Femur (tissue), 1 donor: ENCODE measurements at regions not wholly inside any gene's neighbourhood (a gene's known extent, or its start where the extent isn't known, plus 50 kb on each side); places are given as distances from the start of the nearest gene placed in this dataset.

Source experiments
- DNase-seq: peaks from one replicate; pipeline ENCODE4 v3.0.0-alpha.2; 2017

DNA sequence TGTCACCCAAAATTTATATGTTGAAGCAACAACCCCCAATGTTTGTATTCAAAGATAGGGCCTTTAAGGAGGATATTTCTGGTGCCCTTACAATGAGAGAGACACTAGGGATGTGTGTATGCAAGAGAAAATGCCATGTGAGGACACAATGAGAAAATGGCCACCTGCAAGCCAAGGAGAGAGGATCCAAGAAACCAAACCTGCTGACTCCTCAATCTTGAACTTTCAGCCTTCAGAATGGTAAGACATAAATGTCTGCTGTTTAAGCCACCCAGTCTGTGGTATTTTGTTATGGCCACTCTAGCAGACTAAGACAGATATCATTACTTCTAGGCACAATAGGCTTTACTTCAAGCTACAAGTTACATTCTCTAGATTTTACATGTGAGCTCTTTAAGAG is 1145.1 kb upstream of the MAP3K7 start:
- no peak for DNase-seq

DNA sequence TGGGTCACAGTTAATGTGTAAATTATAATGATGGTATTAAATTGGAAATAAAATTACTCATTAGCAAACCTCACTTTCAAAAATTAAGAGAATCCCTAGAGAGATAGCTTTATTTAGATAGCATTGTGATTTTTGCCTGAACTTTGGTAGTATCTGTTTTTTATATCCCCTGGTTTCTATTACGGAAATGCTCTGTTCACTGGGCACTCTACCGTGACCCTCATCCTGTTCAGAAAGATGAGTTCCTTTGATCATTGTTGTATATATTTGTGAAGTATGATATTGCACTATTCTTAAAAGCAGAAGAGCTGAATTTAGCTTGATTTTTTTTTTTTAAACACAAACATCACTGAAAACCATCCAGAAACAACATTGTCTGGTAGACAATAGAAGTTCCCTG is 1143.8 kb upstream of the MAP3K7 start:
- DNase-seq, result no peak

DNA sequence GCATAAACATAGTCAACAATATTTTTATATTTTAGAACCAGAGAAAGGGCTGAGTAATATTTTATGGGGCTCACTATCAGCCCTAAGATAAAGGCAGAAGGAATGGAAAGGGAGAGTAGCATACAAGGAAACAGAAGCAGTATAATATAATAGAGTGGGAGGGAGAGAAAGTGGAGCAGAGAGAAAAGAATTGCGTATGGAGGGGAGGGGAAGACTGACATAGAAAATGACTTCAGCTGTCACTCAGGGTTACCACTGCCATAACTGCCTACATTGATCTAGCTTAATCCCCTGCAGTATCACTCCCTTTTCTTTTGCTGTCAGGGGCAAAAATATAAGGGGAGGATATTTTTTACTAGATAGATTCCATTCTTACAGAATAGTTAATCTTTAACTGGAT is 1133.5 kb upstream of the MAP3K7 start:
- no peak for DNase-seq

DNA sequence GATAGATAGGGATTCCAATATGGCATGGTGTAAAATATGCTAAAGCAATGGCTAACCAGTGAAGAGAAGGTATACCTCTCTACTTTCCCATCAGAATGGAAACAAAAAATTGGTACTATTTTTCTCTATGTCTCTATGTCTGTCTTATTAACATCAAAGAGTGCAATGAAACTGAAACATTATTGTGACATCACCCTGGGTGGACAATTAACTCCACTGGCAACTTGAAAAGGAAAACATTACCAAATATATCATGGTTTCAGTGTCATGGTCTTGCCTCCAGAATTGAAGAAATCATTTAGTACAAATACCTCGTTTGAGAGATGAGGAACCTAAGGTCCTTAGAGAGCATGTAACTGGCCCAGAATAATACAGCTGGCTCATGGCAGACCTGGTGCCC is 1132.5 kb upstream of the MAP3K7 start:
- no peak for DNase-seq

DNA sequence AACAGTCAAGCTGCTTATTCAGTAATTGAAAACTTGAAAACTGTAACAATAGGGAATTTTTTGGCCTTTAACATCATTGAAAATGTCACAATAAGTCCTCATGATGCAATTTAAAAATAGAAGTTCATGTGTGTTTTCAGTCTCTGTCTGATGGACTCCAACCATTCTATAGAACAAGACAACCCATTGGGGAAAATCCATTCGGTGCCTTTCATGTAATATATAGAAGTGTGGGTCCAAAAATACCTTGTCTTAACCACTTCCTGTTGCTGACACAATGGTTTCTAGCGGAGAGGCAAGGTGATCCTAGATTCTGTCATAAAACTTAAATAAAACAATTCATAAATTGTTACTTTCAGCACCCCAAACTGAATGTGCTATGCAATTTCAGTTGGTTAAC is 1131.3 kb upstream of the MAP3K7 start:
- DNase-seq, result no peak

DNA sequence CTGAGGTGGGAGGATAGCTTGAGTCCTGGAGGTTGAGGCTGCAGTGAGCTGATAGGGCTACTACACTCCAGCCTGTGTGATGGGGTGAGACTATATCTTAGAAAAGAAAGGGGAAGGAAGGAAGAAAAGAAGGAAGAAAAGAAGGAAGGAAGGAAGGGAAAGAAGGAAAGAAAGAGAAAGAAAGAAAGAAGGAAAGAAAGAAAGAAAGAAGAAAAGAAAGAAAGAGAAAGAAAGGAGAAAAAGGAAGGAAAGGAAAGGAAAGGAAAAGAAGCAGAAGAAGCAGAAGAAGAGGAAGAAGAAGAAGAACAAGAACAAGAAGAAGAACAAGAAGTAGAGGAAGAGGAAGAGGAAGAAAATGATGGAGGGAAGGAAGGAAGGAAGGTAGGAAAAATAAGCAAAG is 1130.2 kb upstream of the MAP3K7 start:
- no peak for DNase-seq

DNA sequence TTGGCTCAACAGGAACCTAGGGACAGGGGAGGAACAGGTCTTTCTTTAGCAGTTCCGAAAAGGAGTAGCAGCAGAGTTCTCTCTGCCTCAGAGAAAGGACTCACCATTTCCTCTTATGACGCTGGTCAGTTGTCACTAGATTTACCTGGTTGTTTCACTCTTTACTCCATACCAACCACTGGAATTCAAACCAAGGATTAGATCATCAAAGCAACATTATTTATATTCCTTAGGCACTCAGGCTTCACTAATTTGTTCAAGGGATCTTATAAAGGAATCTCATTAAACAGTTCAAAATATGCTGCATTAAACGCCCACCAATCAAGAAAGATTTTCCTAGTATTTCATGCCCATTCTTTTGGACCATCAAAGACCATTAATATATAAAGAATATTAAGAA is 1129.5 kb upstream of the MAP3K7 start:
- no peak for DNase-seq

DNA sequence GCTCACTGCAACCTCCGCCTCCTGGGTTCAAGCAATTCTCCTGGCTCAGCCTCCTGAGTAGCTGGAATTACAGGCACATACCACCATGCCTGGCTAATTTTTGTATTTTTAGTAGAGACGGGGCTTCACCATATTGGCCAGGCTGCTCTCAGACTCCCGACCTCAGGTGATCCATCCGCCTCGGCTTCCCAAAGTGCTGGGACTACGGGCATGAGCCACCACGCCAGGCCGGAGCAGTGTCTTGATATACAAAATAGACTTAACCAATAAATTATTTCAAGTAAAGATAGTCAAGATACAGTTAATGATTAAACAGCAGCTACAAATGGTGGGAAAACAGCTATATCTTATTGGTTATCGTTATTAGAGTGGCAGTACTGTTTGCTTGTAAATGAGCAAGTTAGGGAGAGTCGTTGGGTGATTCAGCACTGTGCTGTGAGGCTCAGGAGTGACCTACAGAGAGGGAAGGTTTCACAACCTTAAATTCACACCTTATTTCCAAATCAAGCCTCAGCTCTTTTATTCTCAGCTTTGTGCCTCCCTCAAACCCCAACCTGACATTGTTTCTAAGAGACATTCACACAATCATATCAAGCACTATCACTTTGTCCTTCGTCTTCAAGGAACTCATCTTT is 1128.4 kb upstream of the MAP3K7 start:
- DNase-seq, result no peak

DNA sequence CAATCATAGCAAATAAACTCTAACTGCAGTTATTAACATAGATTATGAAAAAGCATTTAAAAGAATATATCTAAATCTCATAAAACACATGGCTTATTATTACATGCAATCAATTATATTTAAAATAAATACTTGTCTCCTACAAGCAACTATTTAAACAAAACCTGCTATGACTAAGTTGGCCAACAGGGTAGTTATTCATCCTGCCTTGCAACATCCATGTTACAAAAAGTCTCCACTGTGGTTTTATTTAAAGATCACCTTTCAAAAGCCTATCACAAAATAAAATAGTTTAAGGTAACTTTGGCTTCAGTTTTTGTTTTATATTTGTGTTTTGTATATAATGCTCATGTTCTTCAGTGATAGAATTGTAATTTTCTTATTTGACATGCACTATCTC is 1127.0 kb upstream of the MAP3K7 start:
- no peak for DNase-seq

DNA sequence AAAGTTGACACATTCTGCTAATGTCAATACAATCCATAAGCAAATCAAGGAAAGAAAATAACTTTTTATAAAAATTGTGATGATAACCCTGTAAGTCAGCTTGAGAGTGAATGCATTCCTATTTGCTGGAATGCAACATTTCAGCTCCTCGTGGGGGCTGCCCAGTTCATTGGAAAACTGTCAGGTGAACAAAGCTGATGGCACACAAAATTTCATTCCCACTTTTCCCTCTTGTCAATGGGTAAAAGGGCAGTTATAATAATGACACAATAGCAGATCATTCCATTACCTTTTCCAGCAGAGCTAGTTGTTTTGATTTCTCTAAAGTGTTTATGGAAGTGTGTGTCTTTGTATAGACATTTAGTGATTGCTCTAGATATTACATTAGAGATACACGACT is 1124.6 kb upstream of the MAP3K7 start:
- DNase-seq, result no peak

DNA sequence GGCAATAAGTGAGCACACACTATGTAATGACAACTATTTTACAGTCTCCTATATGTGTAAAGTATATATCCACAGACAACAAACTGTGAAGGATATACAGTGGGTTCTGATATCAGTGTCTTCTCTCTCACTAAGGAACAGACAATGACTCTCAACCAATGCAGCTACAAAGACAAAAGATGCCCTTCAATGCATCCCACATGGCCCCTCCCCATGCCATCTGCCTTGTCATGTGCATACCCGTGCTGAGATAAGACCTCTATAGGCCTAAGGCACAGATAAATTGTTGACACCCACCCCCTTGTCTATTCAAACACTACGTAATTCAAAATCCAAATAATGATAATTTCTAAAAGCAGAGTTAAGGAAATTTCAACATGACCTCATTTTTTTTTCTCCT is 1123.5 kb upstream of the MAP3K7 start:
- DNase-seq, result no peak

DNA sequence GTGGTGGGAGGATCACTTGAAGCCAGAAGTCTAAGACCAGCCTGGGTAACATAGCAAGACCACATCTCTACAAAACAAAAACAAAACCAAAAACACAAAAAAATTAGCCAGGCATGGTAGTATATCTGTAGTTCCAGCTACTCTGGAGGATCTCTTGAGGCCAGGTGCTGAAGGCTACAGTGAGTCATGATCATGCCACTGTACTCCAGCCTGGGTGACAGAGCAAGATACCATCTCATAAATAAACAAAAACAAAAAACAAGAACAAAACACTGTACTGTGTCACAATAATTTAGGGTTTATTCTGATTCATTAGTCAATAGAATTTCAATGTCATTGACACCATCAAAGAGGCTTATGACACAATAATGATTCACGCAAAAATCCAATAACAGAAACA is 1121.7 kb upstream of the MAP3K7 start:
- no peak for DNase-seq

DNA sequence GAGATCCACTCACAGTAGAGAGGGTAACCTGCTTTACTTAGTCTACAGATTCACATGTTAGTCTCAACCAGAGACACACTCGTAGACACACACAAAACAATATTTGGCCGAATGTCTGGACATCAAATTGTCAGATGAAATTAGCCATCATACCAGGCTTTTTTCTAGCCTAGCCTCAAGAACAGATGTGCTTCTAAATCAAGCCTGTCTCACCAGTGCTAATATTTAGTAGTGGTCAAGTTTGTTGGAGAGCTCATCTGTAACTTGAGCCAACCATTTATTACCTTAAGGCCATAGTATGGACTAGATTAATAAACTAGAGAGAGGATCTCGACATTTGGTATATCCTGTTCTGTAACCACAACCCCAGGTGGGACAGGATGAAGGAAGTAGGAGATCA is 1118.8 kb upstream of the MAP3K7 start:
- DNase-seq, result no peak

DNA sequence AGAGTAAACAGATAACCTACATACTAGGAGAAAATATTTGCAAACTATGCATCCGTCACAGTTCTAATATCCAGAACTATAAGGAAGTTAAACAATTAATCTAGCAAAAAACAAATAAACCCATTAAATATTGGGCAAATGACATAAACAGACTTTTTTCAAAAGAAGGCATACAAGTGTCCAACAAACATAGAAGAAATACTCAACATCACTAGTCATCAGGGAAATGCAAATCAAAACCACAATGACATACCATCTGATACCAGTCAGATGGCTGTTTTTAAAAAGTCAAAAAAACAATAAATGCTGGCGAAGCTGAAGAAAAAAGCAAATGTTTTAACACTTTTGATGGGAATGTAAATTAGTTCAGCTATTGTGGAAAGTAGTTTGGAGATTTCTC is 1117.7 kb upstream of the MAP3K7 start:
- DNase-seq, result no peak

DNA sequence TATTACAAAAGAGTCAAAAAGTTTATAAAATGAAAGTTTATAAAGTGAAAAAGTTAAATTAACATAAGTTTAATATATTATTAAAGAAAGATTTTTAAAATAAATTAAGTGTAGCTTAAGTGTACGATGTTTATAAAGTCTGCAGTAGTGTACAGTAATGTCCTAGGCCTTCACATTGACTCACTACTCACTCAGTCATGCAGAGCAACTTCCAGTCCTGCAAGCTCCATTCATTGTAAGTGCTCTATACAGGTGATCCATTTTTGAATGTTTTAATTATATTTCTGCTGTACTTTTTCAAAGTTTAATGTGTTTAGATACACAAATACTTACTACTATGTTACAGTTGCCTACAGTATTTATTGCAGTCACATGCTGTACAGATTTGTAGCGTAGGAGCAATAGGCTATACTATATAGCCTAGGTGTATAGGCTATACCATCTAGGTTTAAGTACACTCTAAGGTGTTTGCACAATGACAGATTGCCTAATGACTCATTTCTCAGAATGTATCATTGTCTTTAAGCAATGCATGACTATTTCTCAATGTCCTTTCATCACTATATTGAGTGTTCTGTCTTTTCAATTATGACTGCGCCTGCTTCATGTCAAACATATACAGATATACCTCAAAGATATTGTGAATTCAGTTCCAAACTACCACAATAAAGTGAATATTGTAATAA is 1110.3 kb upstream of the MAP3K7 start:
- DNase-seq, result no peak

DNA sequence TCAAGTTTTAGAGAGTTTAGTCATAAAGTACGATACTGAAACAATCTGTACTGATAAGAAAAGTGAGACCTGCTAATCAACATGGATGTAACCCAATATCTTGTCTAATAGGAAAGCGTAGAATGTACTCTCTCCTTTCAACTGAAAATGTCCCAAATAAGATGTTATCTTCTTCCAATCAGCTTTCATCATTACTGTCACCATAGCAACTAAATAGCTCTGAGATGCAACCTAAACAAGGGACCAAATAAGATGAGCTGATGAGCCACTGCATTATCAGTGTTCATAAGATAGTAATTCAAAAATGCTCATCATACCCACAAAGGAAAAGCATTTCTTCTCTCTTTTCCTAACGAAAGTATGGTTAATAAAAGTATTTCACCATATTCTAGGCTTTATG is 1108.3 kb upstream of the MAP3K7 start:
- no peak for DNase-seq

DNA sequence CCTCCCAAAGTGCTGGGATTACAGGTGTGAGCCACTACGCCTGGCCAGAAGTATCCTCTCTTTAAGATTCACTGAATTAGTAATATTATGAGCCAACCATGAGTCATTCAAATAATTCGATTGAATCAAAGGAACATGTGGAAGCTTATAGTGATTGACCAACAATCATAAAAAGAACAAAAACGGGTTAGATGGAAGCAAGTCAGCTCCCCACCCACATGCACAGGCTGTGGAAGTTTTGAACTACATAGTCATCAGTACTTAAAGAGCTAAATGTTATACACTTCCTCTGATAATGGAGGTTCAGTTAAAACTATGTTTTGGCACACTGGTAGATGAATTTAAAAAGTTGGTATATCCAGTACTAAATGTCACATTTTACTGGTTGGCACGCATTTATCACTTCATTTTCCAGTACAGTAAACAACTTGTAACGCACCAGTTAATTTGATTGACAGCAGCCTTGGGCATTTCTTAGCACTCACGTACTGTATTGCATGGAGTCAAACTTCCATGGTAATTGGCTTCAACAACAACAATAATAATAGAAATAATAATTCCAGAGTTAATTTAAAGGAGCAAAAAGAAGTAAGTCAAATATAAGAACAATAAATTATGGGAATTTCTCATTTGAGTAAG is 1107.3 kb upstream of the MAP3K7 start:
- DNase-seq, result no peak

DNA sequence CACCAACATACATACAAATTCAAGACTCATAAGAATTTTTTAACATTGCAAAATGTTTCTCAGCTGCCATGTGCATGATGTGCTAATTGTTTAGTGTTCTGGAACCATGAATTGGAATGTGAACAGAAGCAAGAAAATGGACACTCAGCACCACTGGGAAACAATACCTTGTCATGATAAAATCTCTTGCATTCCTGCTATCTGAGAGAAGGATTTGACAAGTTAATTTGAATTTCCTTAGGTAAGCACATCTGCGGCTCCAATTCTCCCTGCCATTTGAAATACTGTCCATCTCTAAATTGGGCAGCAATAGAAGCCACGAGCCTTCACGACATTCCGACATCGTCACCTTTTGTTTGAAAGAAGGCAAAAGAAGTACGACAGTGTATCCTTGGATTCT is 1104.6 kb upstream of the MAP3K7 start:
- no peak for DNase-seq

DNA sequence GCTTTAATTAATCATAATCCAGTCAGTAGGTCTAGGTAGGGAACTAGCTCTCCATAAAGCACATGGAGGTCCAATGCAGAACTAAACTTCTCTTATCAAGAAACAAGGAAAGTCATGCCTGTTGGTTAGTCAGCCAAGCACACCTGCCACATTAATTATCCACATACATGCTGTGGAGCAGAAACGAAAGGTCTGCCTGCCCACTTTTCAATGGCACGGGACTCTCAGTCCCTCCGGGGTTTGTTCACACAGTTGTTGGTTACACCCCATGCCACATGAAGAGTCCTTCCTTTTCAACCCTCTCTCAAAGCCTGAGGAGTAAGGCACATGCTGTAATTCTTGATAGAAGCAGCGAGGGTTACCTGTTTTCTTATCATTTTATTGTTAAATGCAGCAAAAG is 1096.4 kb upstream of the MAP3K7 start:
- no peak for DNase-seq

DNA sequence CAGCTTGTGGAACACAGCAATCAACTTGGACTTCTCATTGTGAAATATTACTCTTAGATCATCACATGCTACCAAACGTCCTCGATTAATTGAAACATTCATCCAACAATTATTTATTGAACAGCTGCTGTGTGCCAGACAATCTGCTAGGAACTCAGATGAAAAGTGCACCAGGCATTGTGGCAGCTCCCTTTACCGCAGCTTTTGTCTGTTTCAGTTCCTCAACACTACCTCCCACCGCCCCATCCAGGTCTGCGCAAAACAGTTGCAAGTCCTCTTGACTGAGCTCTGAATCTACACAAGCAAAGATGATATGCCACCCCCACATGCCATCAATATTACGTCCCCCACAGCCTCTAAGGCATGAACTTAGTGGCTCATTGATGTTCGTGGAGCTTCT is 1094.4 kb upstream of the MAP3K7 start:
- no peak for DNase-seq

DNA sequence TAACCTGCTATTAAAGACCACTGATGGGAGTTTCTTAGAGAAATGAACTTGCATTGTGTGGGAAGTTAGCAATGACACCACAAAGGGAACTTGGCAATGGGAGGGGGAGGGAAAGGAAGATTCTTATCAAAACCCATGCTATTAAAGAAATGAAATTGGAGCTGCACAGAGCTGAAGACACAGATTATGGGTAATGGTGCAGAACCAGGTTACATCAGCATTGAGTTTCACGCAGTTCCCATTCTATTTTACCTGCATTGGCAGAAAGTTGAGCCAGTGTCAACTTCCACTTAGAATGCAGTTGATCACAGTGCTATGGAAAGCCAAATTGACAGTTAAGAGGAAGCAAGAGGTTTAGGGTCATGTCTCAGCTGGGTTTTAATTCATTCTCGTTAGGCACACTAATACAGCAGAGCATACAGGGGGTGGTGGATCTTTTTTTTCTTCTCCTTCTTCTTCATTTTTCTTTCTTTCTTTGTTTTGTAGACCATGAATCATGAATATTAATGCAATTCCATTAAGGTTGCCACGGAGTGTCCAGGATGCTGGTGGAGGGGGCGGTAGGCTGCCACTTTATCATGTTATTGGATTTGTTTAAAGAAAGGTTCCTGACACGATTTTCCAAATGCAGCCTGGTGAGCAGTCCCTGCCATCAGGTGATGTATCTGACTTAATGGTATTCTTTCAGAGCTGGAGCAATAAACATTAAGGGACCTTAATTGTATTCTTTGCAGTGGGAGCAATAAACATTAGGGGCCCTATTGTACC is 1092.0 kb upstream of the MAP3K7 start:
- no peak for DNase-seq

DNA sequence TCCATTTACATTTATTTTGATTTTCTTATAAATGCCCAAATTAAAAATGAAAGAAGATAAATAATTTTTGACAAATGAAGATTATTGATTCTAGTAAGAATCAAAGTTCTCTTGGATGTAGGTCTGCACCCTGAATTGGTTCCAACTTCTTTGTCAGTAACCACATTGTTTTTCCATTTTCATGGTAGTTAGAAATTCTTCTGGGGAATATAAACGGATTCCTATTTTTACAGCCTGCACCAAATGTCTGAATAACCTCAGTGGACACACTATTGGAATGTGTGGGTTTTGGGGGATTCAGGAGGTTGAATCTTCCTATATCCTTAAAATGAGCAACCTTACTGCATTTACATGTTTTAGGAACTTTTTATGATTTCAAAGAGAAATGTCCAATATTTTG is 1085.3 kb upstream of the MAP3K7 start:
- DNase-seq, result no peak

DNA sequence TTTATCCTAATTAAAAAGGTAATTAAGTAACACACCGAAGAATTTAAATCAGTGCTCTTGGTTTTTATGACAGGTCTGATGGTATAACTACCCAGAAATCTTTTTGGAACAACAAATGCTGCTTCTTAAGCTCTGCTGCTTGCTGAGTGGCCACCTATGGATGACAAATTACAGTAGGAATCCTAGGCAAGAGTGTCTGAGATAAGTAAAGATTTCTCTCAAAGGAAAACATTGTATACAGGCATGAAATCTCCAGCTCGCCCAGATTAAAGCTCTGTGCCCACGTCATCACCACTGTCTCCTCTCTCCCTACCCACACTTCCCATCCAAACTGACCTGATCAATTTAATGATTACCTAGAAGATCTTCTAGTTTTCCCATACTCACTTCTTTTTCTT is 1083.0 kb upstream of the MAP3K7 start:
- DNase-seq, result no peak
